ENCODE measurements at regions not wholly inside any gene's neighbourhood (a gene's known extent, or its start where the extent isn't known, plus 50 kb on each side); places are given as distances from the start of the nearest gene placed in this dataset.
A peak's percentile ranks its signal among the peaks of the same experiment; 100 is the strongest.
"Not testable (repeated sequence)": the region's sequence is repeated elsewhere in the genome, so short reads cannot be mapped to it uniquely, and the experiment has no call there.

- Mint-ChIP-seq H3K9me3 (ENCODE audit: unreplicated experiment) (no peaks in the 10 kb centered on the region), H3K36me3 (ENCODE audit: unreplicated experiment) (no peaks in the 10 kb centered on the region), H3K27me3 (ENCODE audit: unreplicated experiment) (peaks cover 57% of the 10 kb centered on the region), H3K27ac (ENCODE audit: unreplicated experiment) (no peak overlapping the region), H3K4me1 (ENCODE audit: unreplicated experiment) (no peaks in the 10 kb centered on the region), H3K4me3 (ENCODE audit: unreplicated experiment) (no peak overlapping the region)
- TF ChIP-seq, protein P1, sequence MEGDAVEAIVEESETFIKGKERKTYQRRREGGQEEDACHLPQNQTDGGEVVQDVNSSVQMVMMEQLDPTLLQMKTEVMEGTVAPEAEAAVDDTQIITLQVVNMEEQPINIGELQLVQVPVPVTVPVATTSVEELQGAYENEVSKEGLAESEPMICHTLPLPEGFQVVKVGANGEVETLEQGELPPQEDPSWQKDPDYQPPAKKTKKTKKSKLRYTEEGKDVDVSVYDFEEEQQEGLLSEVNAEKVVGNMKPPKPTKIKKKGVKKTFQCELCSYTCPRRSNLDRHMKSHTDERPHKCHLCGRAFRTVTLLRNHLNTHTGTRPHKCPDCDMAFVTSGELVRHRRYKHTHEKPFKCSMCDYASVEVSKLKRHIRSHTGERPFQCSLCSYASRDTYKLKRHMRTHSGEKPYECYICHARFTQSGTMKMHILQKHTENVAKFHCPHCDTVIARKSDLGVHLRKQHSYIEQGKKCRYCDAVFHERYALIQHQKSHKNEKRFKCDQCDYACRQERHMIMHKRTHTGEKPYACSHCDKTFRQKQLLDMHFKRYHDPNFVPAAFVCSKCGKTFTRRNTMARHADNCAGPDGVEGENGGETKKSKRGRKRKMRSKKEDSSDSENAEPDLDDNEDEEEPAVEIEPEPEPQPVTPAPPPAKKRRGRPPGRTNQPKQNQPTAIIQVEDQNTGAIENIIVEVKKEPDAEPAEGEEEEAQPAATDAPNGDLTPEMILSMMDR (IDR thresholded peaks at IDR 0.05), result no peak
- no peak for DNase-seq (ENCODE audit: extremely low spot score, unreplicated experiment)
Measured at GRCh38 chr14:59131938-59132795, 56.3 kb upstream of the DAAM1 start.

DNA sequence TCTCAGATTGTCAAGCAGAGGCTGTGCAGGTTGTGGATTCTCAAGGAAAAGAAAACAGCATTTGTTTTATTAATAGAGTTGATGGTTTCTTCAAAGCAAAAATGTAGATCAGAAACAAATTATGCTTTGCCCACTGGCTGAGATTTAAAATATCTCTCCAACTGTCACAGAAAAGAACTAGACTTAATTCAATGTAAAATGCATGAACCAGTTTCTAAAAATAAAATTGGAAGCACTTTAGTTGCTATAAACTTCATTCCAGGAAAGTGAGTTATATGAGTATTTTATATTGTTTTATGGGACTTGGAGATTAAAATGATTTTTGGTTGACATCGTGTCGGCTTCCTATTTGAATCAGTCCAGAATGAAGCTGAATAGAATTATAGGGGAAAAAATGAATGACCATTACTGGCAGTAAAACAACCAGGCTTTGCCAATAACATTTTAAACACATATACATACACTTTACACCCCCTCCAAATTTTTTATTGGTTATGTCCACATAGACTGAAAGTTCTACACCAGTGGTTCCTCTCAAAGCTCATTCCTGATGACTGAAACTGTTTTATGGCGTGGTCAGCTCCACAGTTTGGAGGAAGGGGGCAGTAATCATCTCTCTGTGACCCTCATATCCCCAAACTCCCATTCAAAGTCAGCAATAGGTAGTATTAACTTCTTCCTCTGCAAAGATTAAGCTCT is 55.5 kb upstream of the DAAM1 start:
- H3K4me3 Mint-ChIP-seq (ENCODE audit: unreplicated experiment), result no peak overlapping the region
- H3K9me3 Mint-ChIP-seq (ENCODE audit: unreplicated experiment), result no peaks in the 10 kb centered on the region

DNA sequence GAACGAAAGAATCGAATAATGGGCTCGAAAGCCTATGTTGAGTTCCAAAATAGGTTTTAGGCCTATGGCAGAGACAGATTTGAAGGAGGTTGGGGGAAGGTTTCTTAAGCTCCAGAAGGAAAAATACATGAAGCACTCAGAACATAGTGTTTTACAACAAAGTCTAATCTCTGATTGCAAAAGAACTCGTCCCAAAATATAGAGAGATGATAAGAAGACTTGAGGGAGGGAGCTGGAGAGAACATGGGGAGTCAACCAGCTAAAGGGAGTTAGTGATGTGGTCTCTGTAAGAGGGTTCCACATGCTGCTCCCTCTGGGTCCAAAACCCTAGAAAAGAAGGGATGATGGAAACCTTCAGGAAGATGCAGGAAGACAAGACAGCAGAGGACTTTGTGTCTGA is 54.8 kb upstream of the DAAM1 start:
- no peak overlapping the region for H3K27ac Mint-ChIP-seq (ENCODE audit: unreplicated experiment)
- H3K27me3 Mint-ChIP-seq (ENCODE audit: unreplicated experiment), result peaks cover 54% of the 10 kb centered on the region
- H3K36me3 Mint-ChIP-seq (ENCODE audit: unreplicated experiment), result no peaks in the 10 kb centered on the region
- H3K9me3 Mint-ChIP-seq (ENCODE audit: unreplicated experiment), result no peaks in the 10 kb centered on the region
- H3K4me3 Mint-ChIP-seq (ENCODE audit: unreplicated experiment), result no peak overlapping the region
- TF ChIP-seq, protein P1 (IDR thresholded peaks at IDR 0.05), result no peak
- no peaks in the 10 kb centered on the region for H3K4me1 Mint-ChIP-seq (ENCODE audit: unreplicated experiment)
- no peak for DNase-seq (ENCODE audit: extremely low spot score, unreplicated experiment)

More for the DNA sequence above, 55.5 kb upstream of the DAAM1 start:
- TF ChIP-seq, protein P1 (IDR thresholded peaks at IDR 0.05), result peak; percentile 33
- DNase-seq (ENCODE audit: extremely low spot score, unreplicated experiment), result no peak
- H3K27me3 Mint-ChIP-seq (ENCODE audit: unreplicated experiment), result peaks cover 57% of the 10 kb centered on the region
- no peaks in the 10 kb centered on the region for H3K36me3 Mint-ChIP-seq (ENCODE audit: unreplicated experiment)
- no peaks in the 10 kb centered on the region for H3K4me1 Mint-ChIP-seq (ENCODE audit: unreplicated experiment)
- H3K27ac Mint-ChIP-seq (ENCODE audit: unreplicated experiment), result no peak overlapping the region

DNA sequence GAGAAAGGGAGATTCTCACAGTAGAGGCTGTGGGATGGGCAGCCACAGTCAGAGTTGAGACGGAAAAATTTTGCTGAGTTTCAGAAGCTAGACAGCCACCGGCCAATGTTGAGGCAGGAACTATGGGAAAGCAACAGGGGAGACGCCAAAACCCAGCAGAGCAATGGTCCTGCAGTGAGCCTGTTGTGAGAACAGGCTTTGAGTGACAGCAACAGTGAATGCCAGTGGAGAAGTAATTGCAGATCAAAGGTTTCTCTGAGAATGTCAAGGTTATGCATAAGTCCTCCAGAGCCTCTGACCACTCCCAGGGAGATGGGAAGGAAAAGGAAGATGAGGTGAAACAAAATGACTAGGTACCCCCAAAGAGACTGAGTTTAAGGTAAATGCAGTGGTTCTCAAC is 54.2 kb upstream of the DAAM1 start:
- Mint-ChIP-seq H3K36me3 (ENCODE audit: unreplicated experiment) (no peaks in the 10 kb centered on the region), H3K27ac (ENCODE audit: unreplicated experiment) (no peak overlapping the region), H3K9me3 (ENCODE audit: unreplicated experiment) (no peaks in the 10 kb centered on the region), H3K4me1 (ENCODE audit: unreplicated experiment) (no peaks in the 10 kb centered on the region), H3K27me3 (ENCODE audit: unreplicated experiment) (peaks cover 48% of the 10 kb centered on the region), H3K4me3 (ENCODE audit: unreplicated experiment) (no peak overlapping the region)
- TF ChIP-seq, protein P1 (IDR thresholded peaks at IDR 0.05), result no peak
- no peak for DNase-seq (ENCODE audit: extremely low spot score, unreplicated experiment)

GRCh38 chr14:59137256-59137655 is 51.2 kb upstream of the DAAM1 start:
- TF ChIP-seq, protein P1 (IDR thresholded peaks at IDR 0.05), result no peak
- Mint-ChIP-seq H3K9me3 (ENCODE audit: unreplicated experiment) (no peaks in the 10 kb centered on the region), H3K4me3 (ENCODE audit: unreplicated experiment) (no peak overlapping the region), H3K27ac (ENCODE audit: unreplicated experiment) (no peak overlapping the region), H3K4me1 (ENCODE audit: unreplicated experiment) (no peaks in the 10 kb centered on the region), H3K36me3 (ENCODE audit: unreplicated experiment) (no peaks in the 10 kb centered on the region), H3K27me3 (ENCODE audit: unreplicated experiment) (peaks cover 36% of the 10 kb centered on the region)
- no peak for DNase-seq (ENCODE audit: extremely low spot score, unreplicated experiment)

GRCh38 chr14:59138576-59138975 is 49.9 kb upstream of the DAAM1 start:
- DNase-seq (ENCODE audit: extremely low spot score, unreplicated experiment); H3K36me3 Mint-ChIP-seq (ENCODE audit: unreplicated experiment); H3K4me3 Mint-ChIP-seq (ENCODE audit: unreplicated experiment); H3K27ac Mint-ChIP-seq (ENCODE audit: unreplicated experiment); H3K9me3 Mint-ChIP-seq (ENCODE audit: unreplicated experiment); H3K4me1 Mint-ChIP-seq (ENCODE audit: unreplicated experiment): not testable (repeated sequence)
- H3K27me3 Mint-ChIP-seq (ENCODE audit: unreplicated experiment), result peaks cover 28% of the 10 kb centered on the region

Measured in osteocyte (in vitro differentiated cells).